ENCODE measurements at regions not wholly inside any gene's neighbourhood (a gene's known extent, or its start where the extent isn't known, plus 50 kb on each side); places are given as distances from the start of the nearest gene placed in this dataset.
A peak's percentile ranks its signal among the peaks of the same experiment; 100 is the strongest.
"Not testable (repeated sequence)": the region's sequence is repeated elsewhere in the genome, so short reads cannot be mapped to it uniquely, and the experiment has no call there.

DNA sequence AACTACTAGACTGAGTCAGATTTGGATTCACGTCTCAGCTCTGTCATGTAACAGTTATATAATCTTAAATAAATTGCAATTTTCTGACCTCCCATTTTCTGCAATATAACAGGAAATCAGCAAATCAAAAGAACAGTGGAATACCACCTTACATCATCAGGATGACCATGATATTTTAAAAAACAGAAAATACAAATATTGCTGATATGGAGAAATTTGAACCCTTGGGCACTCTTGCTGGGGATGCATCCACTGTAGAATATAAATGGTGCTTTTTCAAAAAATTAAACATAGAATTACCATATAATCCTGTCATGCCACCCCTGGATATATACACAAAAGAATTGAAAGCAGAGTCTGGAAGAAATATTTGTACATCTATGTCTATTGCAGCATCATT is 982.5 kb downstream of the TBL1XR1 start:
- WGBS (ENCODE audit: low lambda C conversion rate): 44% methylated on average over 1 of the region's 1 CpG

DNA sequence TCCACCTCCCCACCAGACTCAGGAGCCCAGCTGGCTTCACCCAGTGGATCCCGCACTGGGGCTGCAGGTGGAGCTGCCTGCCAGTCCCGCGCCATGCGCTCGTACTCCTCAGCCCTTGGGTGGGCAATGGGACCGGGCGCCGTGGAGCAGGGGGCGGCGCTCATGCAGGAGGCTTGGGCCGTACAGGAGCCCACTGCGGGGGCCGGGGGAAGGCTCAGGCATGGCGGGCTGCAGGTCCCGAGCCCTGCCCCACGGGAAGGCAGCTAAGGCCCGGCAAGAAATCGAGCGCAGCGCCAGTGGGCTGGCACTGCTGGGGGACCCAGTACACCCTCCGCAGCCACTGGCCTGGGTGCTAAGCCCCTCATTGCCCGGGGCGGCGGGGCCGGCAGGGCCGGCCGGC is 984.0 kb downstream of the TBL1XR1 start:
- H3K9me2 ChIP-seq; H3K27me3 ChIP-seq (ENCODE audit: insufficient read depth); H3K4me3 ChIP-seq (ENCODE audit: low read depth in 2 of 2, low read length in 1 of 2); H3K9ac ChIP-seq; H3K36me3 ChIP-seq (replicated peaks in 1 of 2; ENCODE audit: control insufficient read depth in 1 of 2, insufficient read depth in 2 of 2, low read length in 1 of 2); H3K79me2 ChIP-seq (ENCODE audit: insufficient read depth); POLR2A ChIA-PET; H3K4me1 ChIP-seq (ENCODE audit: control insufficient read depth in 1 of 2, insufficient read depth in 2 of 2, low read depth in 1 of 2, low read length in 1 of 2); CTCF ChIA-PET; H2AFZ ChIP-seq (ENCODE audit: low read depth); H3K4me2 ChIP-seq; H3K9me3 ChIP-seq; H3F3A ChIP-seq (replicated peaks; ENCODE audit: insufficient read depth); H3K27ac ChIP-seq (ENCODE audit: low read depth in 2 of 2, low read length in 1 of 2); DNase-seq; H4K20me1 ChIP-seq (ENCODE audit: insufficient read depth): not testable (repeated sequence)
- WGBS (ENCODE audit: low lambda C conversion rate): 90% methylated on average over 4 of the region's 27 CpGs

More for the DNA sequence above, 982.5 kb downstream of the TBL1XR1 start:
- Histone ChIP-seq H3K27me3 (ENCODE audit: insufficient read depth) (no peaks in the 10 kb centered on the region), H3K9me3 (no peaks in the 10 kb centered on the region), H3K9ac (no peak overlapping the region), H4K20me1 (ENCODE audit: insufficient read depth) (no peaks in the 10 kb centered on the region), H2AFZ (ENCODE audit: low read depth) (no peak overlapping the region), H3K9me2 (no peaks in the 10 kb centered on the region), H3K4me1 (ENCODE audit: control insufficient read depth in 1 of 2, insufficient read depth in 2 of 2, low read depth in 1 of 2, low read length in 1 of 2) (no peaks in the 10 kb centered on the region), H3K36me3 (replicated peaks in 1 of 2; ENCODE audit: control insufficient read depth in 1 of 2, insufficient read depth in 2 of 2, low read length in 1 of 2) (no peaks in the 10 kb centered on the region), H3K27ac (ENCODE audit: low read depth in 2 of 2, low read length in 1 of 2) (no peak overlapping the region), H3F3A (replicated peaks; ENCODE audit: insufficient read depth) (no peaks in the 10 kb centered on the region), H3K4me3 (ENCODE audit: low read depth in 2 of 2, low read length in 1 of 2) (no peak overlapping the region), H3K4me2 (no peak overlapping the region), H3K79me2 (ENCODE audit: insufficient read depth) (no peaks in the 10 kb centered on the region)
- POLR2A ChIA-PET: no interaction called here
- DNase-seq: no peak
- TF ChIP-seq SIN3A (IDR thresholded peaks at IDR 0.05; ENCODE audit: borderline replicate concordance, low read depth, low read length) (no peak), TAF1 (IDR thresholded peaks at IDR 0.05; ENCODE audit: borderline replicate concordance, low read depth, low read length) (no peak), ELF1 (IDR thresholded peaks at IDR 0.05) (no peak), TEAD4 (IDR thresholded peaks at IDR 0.05; ENCODE audit: borderline replicate concordance, insufficient read depth) (no peak), NFIC (IDR thresholded peaks at IDR 0.05; ENCODE audit: borderline replicate concordance) (no peak), JUND (IDR thresholded peaks at IDR 0.05) (no peak)
- CTCF ChIA-PET: no interaction called here

DNA sequence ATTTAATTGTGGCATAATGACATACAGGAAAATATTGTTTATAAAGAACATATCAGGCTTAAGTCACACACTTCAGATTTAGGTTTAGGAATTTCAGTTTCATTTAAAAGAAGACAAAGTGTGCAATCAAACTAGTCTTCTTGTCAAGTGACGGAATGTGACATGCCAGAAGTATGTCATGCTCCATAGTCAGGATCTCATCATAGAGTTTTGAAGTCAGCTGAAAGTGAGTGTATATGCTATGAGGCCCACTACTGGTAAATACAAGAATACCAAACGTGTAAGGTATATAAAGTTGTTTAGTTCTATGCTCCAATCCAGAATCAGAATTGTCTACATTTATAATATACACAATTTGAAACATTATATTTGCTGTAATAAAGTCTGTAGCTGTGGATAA is 988.4 kb downstream of the TBL1XR1 start:
- Histone ChIP-seq H3K9ac (no peak overlapping the region), H3F3A (replicated peaks; ENCODE audit: insufficient read depth) (no peaks in the 10 kb centered on the region), H4K20me1 (ENCODE audit: insufficient read depth) (no peaks in the 10 kb centered on the region), H3K79me2 (ENCODE audit: insufficient read depth) (no peaks in the 10 kb centered on the region), H3K4me2 (no peak overlapping the region), H3K27me3 (ENCODE audit: insufficient read depth) (no peaks in the 10 kb centered on the region), H3K4me1 (ENCODE audit: control insufficient read depth in 1 of 2, insufficient read depth in 2 of 2, low read depth in 1 of 2, low read length in 1 of 2) (no peaks in the 10 kb centered on the region), H2AFZ (ENCODE audit: low read depth) (no peak overlapping the region), H3K9me2 (no peaks in the 10 kb centered on the region), H3K27ac (ENCODE audit: low read depth in 2 of 2, low read length in 1 of 2) (no peak overlapping the region), H3K36me3 (replicated peaks in 1 of 2; ENCODE audit: control insufficient read depth in 1 of 2, insufficient read depth in 2 of 2, low read length in 1 of 2) (no peaks in the 10 kb centered on the region), H3K9me3 (no peaks in the 10 kb centered on the region), H3K4me3 (ENCODE audit: low read depth in 2 of 2, low read length in 1 of 2) (no peak overlapping the region)
- TF ChIP-seq RAD21 (IDR thresholded peaks at IDR 0.05; ENCODE audit: low read length) (peak; percentile 25; the same call in 1 of the 2 replicates), SMC3 (IDR thresholded peaks at IDR 0.05; ENCODE audit: low read depth, low read length) (no peak)
- 43% methylated on average over 2 of the region's 2 CpGs for WGBS (ENCODE audit: low lambda C conversion rate)
- ChIA-PET CTCF (interaction anchor here (0.6 kb wide), 1 partner anchor 17 kb away, joined by 3 read pairs; no protein-coding TSS in a partner anchor), POLR2A (no interaction called here)
- no peak for DNase-seq

DNA sequence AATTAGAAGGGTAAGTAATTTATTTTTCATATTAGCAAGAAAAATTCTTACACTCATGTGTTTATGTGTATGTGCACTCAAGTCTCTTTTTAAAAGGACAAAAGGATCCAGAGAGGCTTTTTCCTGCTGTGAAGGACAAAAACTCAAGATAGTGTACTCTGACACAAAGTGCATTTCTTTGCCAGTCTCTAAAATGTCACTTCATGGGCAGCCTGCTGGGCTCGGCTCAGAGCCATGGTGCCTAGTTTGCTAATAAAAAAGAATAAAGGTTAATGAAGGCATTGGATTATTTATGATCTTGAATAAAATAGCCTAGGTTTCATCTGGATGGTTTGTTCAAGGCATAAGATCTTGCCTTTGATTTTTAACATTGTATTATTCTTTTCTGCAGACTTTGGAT is 989.0 kb downstream of the TBL1XR1 start:
- Histone ChIP-seq H3F3A (replicated peaks; ENCODE audit: insufficient read depth) (no peaks in the 10 kb centered on the region), H3K9ac (no peak overlapping the region), H3K79me2 (ENCODE audit: insufficient read depth) (no peaks in the 10 kb centered on the region), H3K4me2 (no peak overlapping the region), H3K4me3 (ENCODE audit: low read depth in 2 of 2, low read length in 1 of 2) (no peak overlapping the region), H4K20me1 (ENCODE audit: insufficient read depth) (no peaks in the 10 kb centered on the region), H3K9me3 (no peaks in the 10 kb centered on the region), H3K36me3 (replicated peaks in 1 of 2; ENCODE audit: control insufficient read depth in 1 of 2, insufficient read depth in 2 of 2, low read length in 1 of 2) (no peaks in the 10 kb centered on the region), H2AFZ (ENCODE audit: low read depth) (no peak overlapping the region), H3K27me3 (ENCODE audit: insufficient read depth) (no peaks in the 10 kb centered on the region), H3K4me1 (ENCODE audit: control insufficient read depth in 1 of 2, insufficient read depth in 2 of 2, low read depth in 1 of 2, low read length in 1 of 2) (no peaks in the 10 kb centered on the region), H3K27ac (ENCODE audit: low read depth in 2 of 2, low read length in 1 of 2) (no peak overlapping the region), H3K9me2 (no peaks in the 10 kb centered on the region)
- CTCF ChIA-PET: no interaction called here
- no peak for DNase-seq
- WGBS (ENCODE audit: low lambda C conversion rate): 33% methylated on average over 1 of the region's 1 CpG
- TF ChIP-seq EP300 (IDR thresholded peaks at IDR 0.05; ENCODE audit: borderline replicate concordance in 1 of 2, low read depth in 1 of 2, low read length in 1 of 2): no peak
- TF ChIP-seq GATA2 (CRISPR knock-in tag; IDR thresholded peaks at IDR 0.05): no peak
- TF ChIP-seq NFIC (IDR thresholded peaks at IDR 0.05; ENCODE audit: borderline replicate concordance): no peak
- no peak for TF ChIP-seq FOXJ3 (CRISPR knock-in tag; IDR thresholded peaks at IDR 0.05)
- no peak for TF ChIP-seq FOSL2 (IDR thresholded peaks at IDR 0.05; ENCODE audit: borderline replicate concordance, low read depth)
- no peak for TF ChIP-seq MEF2A (IDR thresholded peaks at IDR 0.05; ENCODE audit: borderline replicate concordance, low read depth)
- no peak for TF ChIP-seq CHD2 (IDR thresholded peaks at IDR 0.05; ENCODE audit: low read length, partially characterized antibody)
- TF ChIP-seq SMC3 (IDR thresholded peaks at IDR 0.05; ENCODE audit: low read depth, low read length): no peak
- TF ChIP-seq, protein P1, sequence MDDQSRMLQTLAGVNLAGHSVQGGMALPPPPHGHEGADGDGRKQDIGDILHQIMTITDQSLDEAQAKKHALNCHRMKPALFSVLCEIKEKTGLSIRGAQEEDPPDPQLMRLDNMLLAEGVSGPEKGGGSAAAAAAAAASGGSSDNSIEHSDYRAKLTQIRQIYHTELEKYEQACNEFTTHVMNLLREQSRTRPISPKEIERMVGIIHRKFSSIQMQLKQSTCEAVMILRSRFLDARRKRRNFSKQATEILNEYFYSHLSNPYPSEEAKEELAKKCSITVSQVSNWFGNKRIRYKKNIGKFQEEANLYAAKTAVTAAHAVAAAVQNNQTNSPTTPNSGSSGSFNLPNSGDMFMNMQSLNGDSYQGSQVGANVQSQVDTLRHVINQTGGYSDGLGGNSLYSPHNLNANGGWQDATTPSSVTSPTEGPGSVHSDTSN (IDR thresholded peaks at IDR 0.05): no peak
- POLR2A ChIA-PET: no interaction called here

Measured in SK-N-SH (cell line).